OCI-LY1 (cell line): ENCODE measurements at regions not wholly inside any gene's neighbourhood (a gene's known extent, or its start where the extent isn't known, plus 50 kb on each side); places are given as distances from the start of the nearest gene placed in this dataset.

ENCODE experiments used
- H2AFZ ChIP-seq: fragments of 200-600 bp; sonication (generic), shearing (Covaris generic); 2 replicates; pipeline ENCODE4 v1.6.0; 2014; ENCODE audit warnings: antibody characterized with exemption, mild to moderate bottlenecking, low read length
- H3F3A ChIP-seq: fragments of 200-600 bp; sonication (generic), shearing (Covaris generic); 2 replicates; pipeline ENCODE4 v1.6.0; 2014; ENCODE audit warnings: mild to moderate bottlenecking, antibody characterized with exemption, low read length, moderate library complexity; ENCODE audit not compliant: insufficient read depth
- H3K27ac ChIP-seq: fragments of 200-600 bp; sonication (generic); 2 replicates; pipeline ENCODE4 v1.5.1; 2014; ENCODE audit warnings: low read length, mixed run types, mild to moderate bottlenecking, low read depth; ENCODE audit not compliant: poor library complexity, severe bottlenecking
- H3K27me3 ChIP-seq: fragments of 200-600 bp; sonication (generic); 2 replicates; pipeline ENCODE4 v1.6.0; 2014; ENCODE audit warnings: antibody characterized with exemption, mild to moderate bottlenecking, low read length, moderate library complexity; ENCODE audit not compliant: insufficient read depth
- H3K36me3 ChIP-seq: fragments of 200-600 bp; sonication (generic); 2 replicates; pipeline ENCODE4 v1.6.1; 2014; ENCODE audit warnings: mild to moderate bottlenecking, antibody characterized with exemption, low read length, moderate library complexity, mixed read lengths; ENCODE audit not compliant: insufficient read depth
- H3K4me1 ChIP-seq: fragments of 200-600 bp; sonication (generic); 2 replicates; pipeline ENCODE4 v1.5.1; 2014; ENCODE audit warnings: mild to moderate bottlenecking, low read length, moderate library complexity; ENCODE audit not compliant: insufficient read depth, severe bottlenecking
- H3K4me2 ChIP-seq: fragments of 200-600 bp; sonication (generic), shearing (Covaris generic); 2 replicates; pipeline ENCODE4 v1.6.1; 2014; ENCODE audit warnings: low read length
- H3K4me3 ChIP-seq: fragments of 200-600 bp; sonication (generic); 2 replicates; pipeline ENCODE4 v1.5.1; 2014; ENCODE audit warnings: low read length, low read depth, mild to moderate bottlenecking, mixed read lengths; ENCODE audit not compliant: poor library complexity, severe bottlenecking
- H3K79me2 ChIP-seq: fragments of 200-600 bp; shearing (Covaris generic); 2 replicates; pipeline ENCODE4 v1.6.1; 2016; ENCODE audit warnings: mixed run types, low read length, mixed read lengths; ENCODE audit not compliant: insufficient read depth
- H3K9ac ChIP-seq: fragments of 200-600 bp; sonication (generic), shearing (Covaris generic); 2 replicates; pipeline ENCODE4 v1.6.1; 2014; ENCODE audit warnings: mild to moderate bottlenecking, low read length, mixed read lengths
- H3K9me2 ChIP-seq: fragments of 200-600 bp; sonication (generic), shearing (Covaris generic); 2 replicates; pipeline ENCODE4 v1.6.1; 2014; ENCODE audit warnings: low read depth, mild to moderate bottlenecking, low read length, mixed read lengths
- H3K9me3 ChIP-seq: fragments of 200-600 bp; shearing (Covaris generic); 2 replicates; pipeline ENCODE4 v1.6.1; 2014; ENCODE audit warnings: low read length, mixed read lengths
- H4K20me1 ChIP-seq: fragments of 200-600 bp; sonication (generic), shearing (Covaris generic); 2 replicates; pipeline ENCODE4 v1.6.0; 2016; ENCODE audit warnings: mild to moderate bottlenecking, low read length; ENCODE audit not compliant: insufficient read depth
- EZH2 ChIP-seq: fragments of 200-600 bp; sonication (generic), shearing (Covaris generic); IDR thresholded peaks from 2 replicates; pipeline ENCODE4 v1.8.0; 2017; ENCODE audit warnings: borderline replicate concordance, mixed run types, mild to moderate bottlenecking, antibody characterized with exemption, low read length, moderate library complexity, mixed read lengths
- TF ChIP-seq, protein P1 (sequence below): fragments of 200-600 bp; sonication (generic), shearing (Covaris generic); IDR thresholded peaks from 2 replicates; pipeline ENCODE4 v1.5.1; 2017; ENCODE audit warnings: mild to moderate bottlenecking, antibody characterized with exemption, low read length, moderate library complexity, mixed read lengths

DNA sequence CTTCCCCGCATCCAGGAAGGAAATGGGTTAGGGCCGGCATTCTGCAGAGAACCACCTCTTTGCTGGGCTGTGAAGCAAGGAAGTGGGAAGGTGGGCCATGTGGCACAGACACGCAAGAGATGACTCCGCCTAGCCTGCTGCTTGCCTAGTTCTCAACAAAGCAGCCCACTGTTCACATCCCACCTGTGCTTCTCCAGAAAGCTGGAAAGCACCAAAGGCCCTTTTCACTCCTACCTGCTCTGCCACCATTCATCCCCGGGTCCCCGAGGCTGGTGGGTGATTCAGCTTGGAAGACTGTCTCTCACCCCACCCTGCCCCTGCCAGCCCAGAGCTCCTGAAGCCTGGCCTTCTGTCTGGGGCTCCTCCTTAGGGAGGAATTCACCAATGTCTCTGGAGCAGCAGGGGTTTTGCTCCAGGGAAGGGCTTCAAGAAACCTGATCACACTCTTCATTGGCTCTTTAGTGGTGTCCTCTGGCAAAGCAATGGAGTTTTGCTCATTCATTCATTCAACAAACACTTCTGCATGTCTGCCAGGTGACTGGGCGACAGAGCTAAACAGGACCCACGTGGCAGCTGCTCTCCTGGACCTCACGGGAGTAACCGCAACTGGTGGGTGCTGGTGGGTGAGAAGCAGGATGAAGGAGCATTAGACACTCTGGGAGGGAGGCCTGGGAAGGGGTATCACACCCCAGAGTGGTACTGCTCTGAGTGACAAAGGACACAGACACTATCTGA, 145.4 kb upstream of the TLE3 start:
- H3K9ac ChIP-seq = no peak overlapping the region
- H3K79me2 ChIP-seq = no peaks in the 10 kb centered on the region
- no peaks in the 10 kb centered on the region for H3K36me3 ChIP-seq
- H3K27ac ChIP-seq = no peak overlapping the region
- no peaks in the 10 kb centered on the region for H3F3A ChIP-seq
- H3K4me2 ChIP-seq = no peak overlapping the region
- no peaks in the 10 kb centered on the region for H3K9me3 ChIP-seq
- TF ChIP-seq EZH2 = no peak
- TF ChIP-seq, protein P1, sequence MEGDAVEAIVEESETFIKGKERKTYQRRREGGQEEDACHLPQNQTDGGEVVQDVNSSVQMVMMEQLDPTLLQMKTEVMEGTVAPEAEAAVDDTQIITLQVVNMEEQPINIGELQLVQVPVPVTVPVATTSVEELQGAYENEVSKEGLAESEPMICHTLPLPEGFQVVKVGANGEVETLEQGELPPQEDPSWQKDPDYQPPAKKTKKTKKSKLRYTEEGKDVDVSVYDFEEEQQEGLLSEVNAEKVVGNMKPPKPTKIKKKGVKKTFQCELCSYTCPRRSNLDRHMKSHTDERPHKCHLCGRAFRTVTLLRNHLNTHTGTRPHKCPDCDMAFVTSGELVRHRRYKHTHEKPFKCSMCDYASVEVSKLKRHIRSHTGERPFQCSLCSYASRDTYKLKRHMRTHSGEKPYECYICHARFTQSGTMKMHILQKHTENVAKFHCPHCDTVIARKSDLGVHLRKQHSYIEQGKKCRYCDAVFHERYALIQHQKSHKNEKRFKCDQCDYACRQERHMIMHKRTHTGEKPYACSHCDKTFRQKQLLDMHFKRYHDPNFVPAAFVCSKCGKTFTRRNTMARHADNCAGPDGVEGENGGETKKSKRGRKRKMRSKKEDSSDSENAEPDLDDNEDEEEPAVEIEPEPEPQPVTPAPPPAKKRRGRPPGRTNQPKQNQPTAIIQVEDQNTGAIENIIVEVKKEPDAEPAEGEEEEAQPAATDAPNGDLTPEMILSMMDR = no peak
- no peak overlapping the region for H2AFZ ChIP-seq
- no peak overlapping the region for H3K4me3 ChIP-seq
- H3K9me2 ChIP-seq = no peaks in the 10 kb centered on the region
- H4K20me1 ChIP-seq = no peaks in the 10 kb centered on the region
- H3K27me3 ChIP-seq = no peaks in the 10 kb centered on the region; the same call in none of the 2 replicates
- H3K4me1 ChIP-seq = peaks cover 12% of the 10 kb centered on the region

GRCh38 chr15:70241561-70242320, 144.0 kb upstream of the TLE3 start:
- H3K9ac ChIP-seq = no peak overlapping the region
- H3F3A ChIP-seq = no peaks in the 10 kb centered on the region
- H4K20me1 ChIP-seq = no peaks in the 10 kb centered on the region
- no peak overlapping the region for H3K4me2 ChIP-seq
- no peaks in the 10 kb centered on the region for H3K4me1 ChIP-seq
- no peak for TF ChIP-seq EZH2
- TF ChIP-seq, protein P1 = no peak
- no peaks in the 10 kb centered on the region for H3K36me3 ChIP-seq
- H3K27me3 ChIP-seq = no peaks in the 10 kb centered on the region; the same call in none of the 2 replicates
- H2AFZ ChIP-seq = no peak overlapping the region
- no peak overlapping the region for H3K27ac ChIP-seq
- H3K9me2 ChIP-seq = no peaks in the 10 kb centered on the region
- no peaks in the 10 kb centered on the region for H3K79me2 ChIP-seq
- no peak overlapping the region for H3K4me3 ChIP-seq
- H3K9me3 ChIP-seq = no peaks in the 10 kb centered on the region

DNA sequence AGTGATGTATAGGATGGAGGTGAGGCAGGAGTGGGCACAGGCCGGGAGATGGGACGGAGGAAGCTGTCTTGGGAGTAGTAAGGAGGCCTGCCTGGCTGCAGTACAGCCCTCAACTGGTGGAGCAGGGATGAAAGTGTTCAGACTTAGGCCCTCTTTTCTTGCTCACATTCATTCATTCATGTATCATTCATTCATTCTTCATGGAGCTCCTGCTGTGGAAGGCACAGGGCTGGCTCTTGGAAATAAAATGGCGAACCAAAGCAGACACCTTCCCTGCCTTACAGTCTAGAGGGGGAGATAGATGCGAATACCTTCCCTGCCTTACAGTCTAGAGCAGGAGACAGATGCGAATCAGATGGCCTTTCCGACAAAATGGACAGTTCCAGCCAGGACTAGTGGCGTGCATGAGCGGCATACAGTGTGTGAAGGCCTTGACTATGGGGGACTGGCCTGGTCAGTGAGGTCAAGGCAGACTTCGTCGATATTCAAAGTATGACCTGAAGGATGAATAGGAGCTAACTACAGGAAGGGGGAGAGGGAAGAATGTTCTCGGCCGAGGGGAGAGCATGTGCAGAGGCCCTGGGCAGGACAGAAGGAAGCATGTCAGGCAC, 143.2 kb upstream of the TLE3 start:
- Histone ChIP-seq H3K36me3 (no peaks in the 10 kb centered on the region), H3K9me3 (no peaks in the 10 kb centered on the region), H3F3A (no peaks in the 10 kb centered on the region), H3K9me2 (no peaks in the 10 kb centered on the region), H3K79me2 (no peaks in the 10 kb centered on the region), H3K27ac (no peak overlapping the region), H3K4me1 (no peaks in the 10 kb centered on the region), H3K4me2 (no peak overlapping the region), H4K20me1 (no peaks in the 10 kb centered on the region), H3K4me3 (no peak overlapping the region), H3K9ac (no peak overlapping the region), H2AFZ (no peak overlapping the region), H3K27me3 (no peaks in the 10 kb centered on the region; the same call in none of the 2 replicates)
- TF ChIP-seq, protein P1 = no peak
- no peak for TF ChIP-seq EZH2
